ENCODE measurements at regions not wholly inside any gene's neighbourhood (a gene's known extent, or its start where the extent isn't known, plus 50 kb on each side); places are given as distances from the start of the nearest gene placed in this dataset.
"Not testable (repeated sequence)": the region's sequence is repeated elsewhere in the genome, so short reads cannot be mapped to it uniquely, and the experiment has no call there.

GRCh38 chr4:24368801-24369200 is 215.6 kb downstream of the DHX15 start:
- no peak for DNase-seq (ENCODE audit: low read depth)

- DNase-seq (ENCODE audit: low read depth), result no peak
Measured at GRCh38 chr4:24364852-24365251, 219.5 kb downstream of the DHX15 start.

- no peak for DNase-seq (ENCODE audit: low read depth)
Measured at GRCh38 chr4:24364249-24364648, 220.1 kb downstream of the DHX15 start.

DNA sequence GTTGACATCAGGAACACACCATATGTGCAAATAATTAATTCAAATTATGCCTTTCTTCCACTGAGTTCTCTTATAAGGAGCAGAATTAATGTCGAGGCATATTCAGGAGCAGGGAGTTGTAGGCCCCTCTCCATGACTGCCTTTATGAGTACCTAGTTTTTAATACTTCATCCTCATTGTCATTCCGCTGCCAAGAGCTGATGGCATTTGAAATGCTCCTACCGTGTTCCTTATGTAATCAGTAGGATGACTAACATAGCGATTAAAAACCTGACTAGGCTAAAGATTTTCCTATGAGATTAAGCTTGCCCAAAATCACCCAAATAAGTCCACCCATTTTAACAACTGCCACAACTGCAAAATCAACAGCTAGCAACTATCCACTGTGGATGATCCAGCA is 220.6 kb downstream of the DHX15 start:
- DNase-seq (ENCODE audit: low read depth), result no peak

DNA sequence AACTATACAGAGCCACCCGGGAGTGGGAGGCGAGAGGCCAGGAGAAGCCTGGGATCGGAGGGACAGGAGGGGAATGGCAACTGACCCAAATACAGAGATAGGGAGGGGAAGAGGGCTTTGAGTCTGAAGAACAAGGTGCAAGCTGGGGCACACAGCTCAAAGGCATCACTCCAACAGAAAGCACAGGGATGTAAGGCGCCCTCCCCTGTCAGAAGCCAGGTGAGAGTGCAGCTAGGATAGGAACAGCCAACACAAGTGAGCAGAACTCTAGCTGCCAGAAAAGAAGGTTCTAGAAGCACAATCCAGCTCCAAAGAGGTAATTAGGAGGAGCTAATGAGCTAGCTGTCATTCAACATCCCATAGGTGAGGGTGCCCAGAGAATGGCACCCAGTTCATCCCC is 232.2 kb downstream of the DHX15 start:
- DNase-seq (ENCODE audit: low read depth), result no peak

GRCh38 chr4:24349168-24349996 is 235.0 kb downstream of the DHX15 start:
- not testable (repeated sequence) for DNase-seq (ENCODE audit: low read depth)

GRCh38 chr4:24339260-24339659 is 245.1 kb downstream of the DHX15 start:
- no peak for DNase-seq (ENCODE audit: low read depth)

DNA sequence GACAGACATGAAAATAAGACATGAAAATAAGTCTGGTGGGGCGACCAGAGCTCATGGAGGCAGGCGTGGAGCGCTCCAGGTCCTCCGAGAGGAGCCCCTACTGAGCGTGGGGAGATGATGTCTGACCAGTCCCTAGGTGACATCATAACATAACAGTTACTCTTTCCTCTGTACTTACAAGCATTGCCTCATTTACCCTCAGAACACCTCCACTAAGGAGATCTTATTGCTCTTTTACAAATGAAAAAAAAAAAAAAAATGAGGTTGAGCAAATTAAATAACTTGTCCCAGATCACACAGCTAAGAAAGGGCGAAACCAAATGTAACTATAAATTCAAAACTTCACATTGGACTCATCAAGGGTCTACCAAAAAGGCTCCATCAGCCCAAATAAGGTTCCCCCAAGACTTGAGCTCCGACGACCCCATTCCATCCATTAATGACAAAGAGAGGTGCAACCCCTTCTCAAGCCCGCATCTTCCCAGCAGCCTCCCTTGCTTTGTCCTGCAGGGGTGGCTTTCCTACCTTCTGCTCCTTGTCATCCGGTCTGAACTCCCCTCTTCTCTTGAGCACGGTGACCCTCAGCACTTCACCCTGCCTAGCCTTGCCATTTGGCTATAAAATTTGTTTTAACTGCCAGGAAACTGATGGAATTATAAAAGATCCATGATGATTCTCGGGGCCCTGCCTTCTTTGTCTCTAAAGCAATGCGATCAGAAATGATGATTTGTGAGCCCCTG is 246.7 kb downstream of the DHX15 start:
- DNase-seq (ENCODE audit: low read depth), result no peak

DNA sequence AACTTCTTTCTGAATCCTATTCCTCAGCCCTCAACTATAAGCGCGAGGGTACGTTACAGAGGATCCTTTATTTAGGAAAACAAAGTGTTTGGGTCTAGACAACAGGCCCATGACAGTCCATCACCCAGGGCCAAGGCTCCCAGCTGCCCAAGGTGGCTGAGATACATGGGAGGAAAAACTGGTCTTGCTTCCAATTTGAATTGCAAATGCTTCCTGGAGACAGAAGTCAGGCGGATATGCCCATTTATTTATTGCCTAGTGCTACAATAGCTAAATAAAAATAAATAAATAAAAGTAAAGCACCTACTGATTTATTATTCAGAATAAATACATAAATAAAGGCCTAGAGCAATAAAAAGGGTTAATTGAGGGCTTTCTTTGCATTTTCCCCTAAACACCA is 248.7 kb downstream of the DHX15 start:
- no peak for DNase-seq (ENCODE audit: low read depth)

- DNase-seq (ENCODE audit: low read depth), result no peak
Measured at GRCh38 chr4:24334906-24335305, 249.4 kb downstream of the DHX15 start.

DNA sequence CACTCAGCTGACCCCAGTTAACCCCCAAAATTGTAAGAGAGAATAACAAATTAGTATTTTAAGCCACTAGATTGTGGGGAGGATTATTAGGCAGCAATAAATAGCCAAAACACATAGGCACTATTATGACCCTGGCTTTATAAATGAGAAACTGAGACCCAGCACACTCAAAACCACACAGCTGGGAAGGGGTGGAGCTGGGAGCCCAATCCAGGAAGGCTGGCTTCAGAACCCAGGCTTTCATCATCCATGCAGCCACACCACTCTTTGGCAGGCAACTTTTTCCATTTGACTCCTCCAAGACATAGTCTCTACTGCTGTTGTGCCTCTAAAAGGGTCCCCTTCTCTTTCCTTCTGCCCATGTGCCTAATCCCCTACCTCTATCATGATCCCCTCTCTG is 253.8 kb downstream of the DHX15 start:
- no peak for DNase-seq (ENCODE audit: low read depth)

- no peak for DNase-seq (ENCODE audit: low read depth)
Measured at GRCh38 chr4:24330172-24330571, 254.2 kb downstream of the DHX15 start.

GRCh38 chr4:24328711-24329110 is 255.6 kb downstream of the DHX15 start:
- DNase-seq (ENCODE audit: low read depth), result no peak

- no peak for DNase-seq (ENCODE audit: low read depth)
Measured at GRCh38 chr4:24328310-24328709, 256.0 kb downstream of the DHX15 start.

DNA sequence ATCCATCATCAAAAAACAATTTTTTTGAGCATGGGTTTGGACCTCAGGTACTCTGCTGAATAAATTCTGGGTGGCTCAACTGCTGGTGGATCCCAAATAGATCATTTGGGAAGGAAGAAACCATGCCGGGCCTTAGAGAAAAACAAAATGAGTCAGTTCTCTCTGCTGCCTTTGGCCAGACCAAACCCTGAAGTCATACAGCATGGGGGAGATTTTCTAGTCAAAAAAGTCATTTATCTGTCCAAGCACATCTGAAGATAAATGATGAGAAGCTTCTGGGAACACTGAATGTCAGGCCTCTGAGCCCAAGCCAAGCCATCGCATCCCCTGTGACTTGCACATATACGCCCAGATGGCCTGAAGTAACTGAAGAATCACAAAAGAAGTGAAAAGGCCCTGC is 261.4 kb downstream of the DHX15 start:
- DNase-seq (ENCODE audit: low read depth), result no peak

DNA sequence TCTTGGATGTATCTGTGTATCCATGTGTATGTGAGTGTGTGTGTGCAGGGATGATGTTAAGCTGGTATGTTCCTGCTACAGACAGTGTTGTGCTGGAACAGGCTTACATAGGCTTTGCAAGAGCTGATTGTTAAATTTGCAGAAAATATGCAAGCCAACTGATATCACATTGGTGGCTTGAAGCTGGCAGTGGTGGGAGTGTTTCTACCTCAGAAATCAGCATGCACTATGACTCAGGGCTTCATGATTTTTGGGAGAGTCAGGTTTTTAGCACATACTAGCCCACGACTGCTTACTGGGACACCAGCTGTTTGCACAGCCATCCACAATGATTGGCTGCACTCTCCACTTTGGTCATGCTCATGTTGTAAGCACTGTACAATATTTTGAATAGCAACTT is 261.8 kb downstream of the DHX15 start:
- no peak for DNase-seq (ENCODE audit: low read depth)

DNA sequence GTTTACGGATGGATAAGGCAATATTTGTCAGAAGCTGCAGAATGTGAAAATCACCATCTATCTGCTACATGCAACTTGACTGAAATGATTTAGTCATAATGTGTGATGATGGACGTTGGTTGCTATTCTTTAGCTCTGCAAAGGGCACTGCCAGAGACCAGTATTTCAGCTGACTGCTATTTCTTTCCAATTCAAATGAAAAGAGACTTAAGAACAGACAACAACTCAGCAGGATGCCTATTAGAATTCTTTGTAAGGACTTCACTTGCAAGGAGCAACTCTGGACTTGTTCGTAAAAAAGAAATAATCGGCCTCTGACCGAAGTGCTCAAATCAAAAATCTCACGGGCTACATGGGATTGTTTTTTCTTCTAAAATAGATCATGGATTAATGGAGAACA is 262.7 kb downstream of the DHX15 start:
- no peak for DNase-seq (ENCODE audit: low read depth)

DNA sequence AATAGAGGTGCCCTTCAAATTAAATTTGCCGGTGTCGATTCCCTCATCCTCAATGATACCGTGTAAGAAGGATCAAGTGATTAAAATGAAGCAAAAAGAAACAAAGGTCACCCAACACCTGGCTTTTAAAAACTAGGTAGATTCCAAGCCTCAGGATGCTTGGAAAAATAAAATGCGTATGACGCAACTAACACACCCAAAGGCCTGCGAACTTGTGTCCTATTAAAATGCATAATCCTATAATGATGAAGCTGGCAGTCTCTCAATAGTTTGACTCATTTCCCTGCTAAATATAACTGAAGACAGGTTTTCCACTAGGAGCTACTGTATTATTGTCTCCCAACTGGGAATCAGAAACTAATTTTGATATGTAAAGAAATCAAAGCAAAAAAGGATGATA is 263.2 kb downstream of the DHX15 start:
- no peak for DNase-seq (ENCODE audit: low read depth)

DNA sequence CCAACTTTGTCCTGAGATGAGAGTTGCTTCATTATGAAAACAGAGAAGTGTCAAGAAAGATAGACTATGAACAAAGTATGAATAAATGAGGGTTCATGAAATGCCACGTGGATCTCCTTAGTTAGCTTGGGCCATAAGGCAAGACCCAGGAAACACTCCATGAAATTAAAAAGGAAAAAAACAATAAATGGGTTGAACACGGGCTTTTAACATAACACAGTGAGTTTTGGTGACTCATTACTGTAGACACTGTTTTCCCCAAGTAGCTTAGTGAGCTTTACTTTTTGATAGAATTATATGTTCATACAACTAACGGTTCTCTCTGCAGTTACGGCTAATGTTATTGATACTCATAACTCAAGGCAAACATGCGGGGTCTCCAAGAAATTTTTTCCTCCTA is 265.0 kb downstream of the DHX15 start:
- no peak for DNase-seq (ENCODE audit: low read depth)

DNA sequence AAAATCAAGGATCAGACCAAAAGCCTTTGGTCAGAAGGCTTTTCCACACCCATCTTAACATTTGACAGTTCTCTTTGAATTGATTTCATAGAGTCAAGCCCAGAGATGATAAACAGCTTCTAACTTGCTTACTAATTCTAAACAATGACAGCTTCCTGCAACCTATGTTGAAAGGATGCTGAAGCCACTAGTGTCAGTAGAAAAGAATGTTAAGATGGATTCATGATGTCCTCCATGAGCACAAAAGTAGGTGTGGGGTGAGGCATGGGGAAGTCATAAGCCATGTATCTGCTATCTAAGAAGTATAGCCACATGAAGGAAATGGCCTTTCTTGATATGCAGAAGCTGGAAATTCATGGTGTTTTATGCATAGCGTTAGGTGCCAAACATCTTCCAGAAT is 269.3 kb downstream of the DHX15 start:
- no peak for DNase-seq (ENCODE audit: low read depth)

GRCh38 chr4:24312261-24312913 is 272.0 kb downstream of the DHX15 start:
- DNase-seq (ENCODE audit: low read depth), result no peak

DNA sequence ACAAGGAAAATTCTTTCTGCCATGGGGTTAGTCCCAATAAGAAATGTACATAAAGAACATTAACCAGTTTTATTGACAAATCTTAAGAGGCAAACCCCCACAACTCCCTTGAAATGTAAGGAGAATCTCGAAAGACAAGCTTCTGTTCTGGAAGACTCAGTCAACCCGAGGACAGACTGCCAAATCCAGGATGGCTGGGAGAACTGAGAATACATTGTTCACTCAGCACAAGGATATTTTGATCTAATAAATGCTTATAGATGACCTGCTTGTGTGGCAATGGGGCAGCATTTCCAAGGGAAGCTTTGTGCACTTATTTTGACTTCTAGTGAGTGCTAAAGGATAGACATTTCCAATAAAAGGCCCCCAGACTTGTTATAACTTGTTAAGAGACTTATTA is 280.4 kb downstream of the DHX15 start:
- no peak for DNase-seq (ENCODE audit: low read depth)

GRCh38 chr4:24298911-24299310 is 285.4 kb downstream of the DHX15 start:
- no peak for DNase-seq (ENCODE audit: low read depth)
